HG02870 (cell line): ENCODE measurements at regions not wholly inside any gene's neighbourhood (a gene's known extent, or its start where the extent isn't known, plus 50 kb on each side); places are given as distances from the start of the nearest gene placed in this dataset.

Experiments used
- ATAC-seq: cut with Tn5 transposase; IDR thresholded peaks from one replicate; pipeline ENCODE4 v1.9.1; 2021; ENCODE audit warnings: mild to moderate bottlenecking, moderate library complexity; ENCODE audit not compliant: unreplicated experiment

GRCh38 chr21:41596241-41596925 is 88.4 kb upstream of the TMPRSS2 start:
- ATAC-seq: no peak

- ATAC-seq: no peak
Measured at GRCh38 chr21:41594268-41594667, 86.3 kb upstream of the TMPRSS2 start.

DNA sequence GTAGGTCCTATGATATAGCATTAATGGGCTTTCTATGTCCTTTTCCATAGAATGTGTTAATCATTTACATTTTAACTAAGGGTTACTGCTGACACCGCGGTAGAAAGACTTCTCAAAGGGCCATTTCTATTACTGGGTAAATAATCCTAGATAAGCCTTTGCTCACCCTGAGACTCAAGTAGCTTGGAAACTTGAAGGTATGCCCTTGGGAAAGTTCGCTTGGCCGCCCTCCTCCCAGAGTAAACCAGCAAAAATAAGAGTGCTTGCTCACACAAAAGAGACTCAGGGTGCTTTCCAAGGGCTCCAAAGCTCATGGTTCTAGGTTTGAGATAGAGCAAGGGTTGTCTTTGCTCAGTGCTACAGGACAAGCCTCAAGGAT is 85.8 kb upstream of the TMPRSS2 start:
- no peak for ATAC-seq

DNA sequence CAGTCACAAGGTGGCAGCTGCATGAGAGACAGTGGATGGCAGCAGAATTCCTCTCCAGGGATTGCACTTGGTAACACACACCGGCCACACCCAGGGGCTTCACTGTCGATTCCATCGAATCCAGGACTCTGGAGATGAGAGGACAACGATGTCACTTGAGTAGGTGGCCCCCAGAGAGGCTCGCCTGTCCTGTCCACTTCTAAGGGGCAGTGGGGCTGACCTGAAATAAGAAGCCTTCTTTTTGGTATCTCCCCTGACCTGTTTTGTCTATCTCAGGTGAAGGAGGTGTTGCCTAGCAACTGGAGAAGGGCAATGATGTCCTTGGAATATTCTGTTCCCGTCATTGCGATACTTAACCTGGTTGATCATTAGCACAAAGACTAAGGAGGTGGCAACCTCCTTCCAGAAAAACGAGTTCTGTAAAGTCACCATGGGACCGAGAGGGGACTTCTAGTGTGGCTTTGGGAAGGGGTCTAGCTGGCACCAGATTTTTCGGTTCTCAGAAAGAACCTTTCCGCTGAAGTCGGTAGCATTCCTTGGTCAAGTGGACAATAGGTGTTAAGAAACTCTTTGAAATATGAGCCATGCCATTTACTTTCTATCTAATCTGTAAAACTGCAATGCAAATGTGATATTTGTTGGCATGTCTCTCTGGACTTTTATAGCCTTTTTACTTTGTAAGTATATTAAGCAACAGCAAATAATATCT is 85.2 kb upstream of the TMPRSS2 start:
- ATAC-seq: no peak

GRCh38 chr21:41589620-41590175 is 81.7 kb upstream of the TMPRSS2 start:
- ATAC-seq: no peak

DNA sequence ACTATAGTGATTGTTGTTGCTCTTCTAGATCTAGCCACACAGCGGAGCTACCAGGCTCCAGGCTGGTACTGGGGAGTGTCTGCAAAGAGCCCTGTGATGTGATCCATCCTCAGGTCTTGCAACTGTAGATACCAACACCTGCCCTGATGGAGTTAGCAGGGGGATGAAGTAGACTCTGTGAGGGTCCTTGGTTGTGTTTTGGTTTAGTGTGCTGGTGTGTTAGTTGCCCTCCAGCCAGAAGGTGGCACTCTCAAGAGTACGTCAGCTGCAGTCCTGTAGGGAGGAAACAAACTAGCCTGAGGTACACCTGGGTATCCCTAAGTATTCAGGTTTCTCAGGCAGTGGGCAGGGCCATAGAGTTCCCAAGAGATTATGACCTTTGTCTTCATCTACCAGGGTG is 81.2 kb upstream of the TMPRSS2 start:
- no peak for ATAC-seq

DNA sequence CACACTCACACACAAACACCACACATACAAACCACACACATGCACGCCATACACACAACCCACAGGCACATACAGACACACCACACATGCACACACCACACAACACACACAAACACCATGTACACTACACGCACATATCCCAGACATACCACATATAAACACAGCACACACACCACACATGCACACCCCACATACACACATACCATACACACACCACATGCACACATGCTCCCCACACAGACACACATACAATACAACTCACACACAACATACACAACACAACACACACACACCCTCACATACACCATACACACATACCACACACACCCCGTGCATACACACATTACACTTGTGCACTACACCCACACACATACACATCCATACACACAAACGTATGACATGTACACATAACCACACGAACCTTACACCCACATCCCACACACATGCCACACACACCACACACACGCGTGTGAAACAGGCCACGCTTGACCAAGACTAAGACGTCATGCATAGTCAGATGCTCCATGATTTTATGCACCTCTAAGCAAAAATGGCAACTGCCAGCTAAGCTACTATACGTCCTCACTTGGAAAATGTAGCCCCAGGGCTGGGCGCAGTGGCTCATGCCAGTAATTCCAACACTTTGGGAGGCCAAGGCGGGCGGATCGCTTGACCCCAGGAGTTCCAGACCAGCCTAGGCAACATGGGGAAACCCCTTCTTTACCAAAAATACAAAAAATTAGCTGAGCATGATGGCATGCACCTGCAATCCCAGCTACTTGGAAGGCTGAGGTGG is 77.4 kb upstream of the TMPRSS2 start:
- no peak for ATAC-seq

GRCh38 chr21:41584603-41585176 is 76.7 kb upstream of the TMPRSS2 start:
- no peak for ATAC-seq

DNA sequence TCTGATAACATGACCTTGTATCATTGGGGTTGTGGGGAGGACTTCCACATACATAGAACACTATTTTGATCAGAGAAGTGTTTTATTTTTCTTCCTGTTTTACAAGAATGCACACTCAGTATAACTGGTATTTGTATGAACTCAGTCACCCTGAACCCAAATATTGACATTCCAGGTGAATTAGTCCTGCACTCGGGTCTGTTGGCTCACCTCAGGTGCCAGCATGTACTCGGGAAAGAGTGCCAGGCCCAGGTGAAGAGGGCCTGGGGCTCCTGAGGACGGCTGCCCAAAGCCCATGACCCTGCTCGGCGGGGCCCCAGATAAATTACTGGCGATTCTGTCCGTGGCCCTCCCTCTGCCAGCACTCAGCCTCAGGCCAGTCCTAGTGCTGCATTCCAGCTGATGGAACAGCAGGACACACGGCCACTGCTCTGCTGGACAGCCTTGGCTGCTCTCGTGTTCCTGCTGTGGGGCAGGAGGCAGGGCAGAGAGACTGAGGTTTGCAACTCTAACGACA is 75.4 kb upstream of the TMPRSS2 start:
- no peak for ATAC-seq

- ATAC-seq: no peak
Measured at GRCh38 chr21:41582866-41583265, 74.9 kb upstream of the TMPRSS2 start.

GRCh38 chr21:41582298-41582840 is 74.4 kb upstream of the TMPRSS2 start:
- ATAC-seq: no peak

DNA sequence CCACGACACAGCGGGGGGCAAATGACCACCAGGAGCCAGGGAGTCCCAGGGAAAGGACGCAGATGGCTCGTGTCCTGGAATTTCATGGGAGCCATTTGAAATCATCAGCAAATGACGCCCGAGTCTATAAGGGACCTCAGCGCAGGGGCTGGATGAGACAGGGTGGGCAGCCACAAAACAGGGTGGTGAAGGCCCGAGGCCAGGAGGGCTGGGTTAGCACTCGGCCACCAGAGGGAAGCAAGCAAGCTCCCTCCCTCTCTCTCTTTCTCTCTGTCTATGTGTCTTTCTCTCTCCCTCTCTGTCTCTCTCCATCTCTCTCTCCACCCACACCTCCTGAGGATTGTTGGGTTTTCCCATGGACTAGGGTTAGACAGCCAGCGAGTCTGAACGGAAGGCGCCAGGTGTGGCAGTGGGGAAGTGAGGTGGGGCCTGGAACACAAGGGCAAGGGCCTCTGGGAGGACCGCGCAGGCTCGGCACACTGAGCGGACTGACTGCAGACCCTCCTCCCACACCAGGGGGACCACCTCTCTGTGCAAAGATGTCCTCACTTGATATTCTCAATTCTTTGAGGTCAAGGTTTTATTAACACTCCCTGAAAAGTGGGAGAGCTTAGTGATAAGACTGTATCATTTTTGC is 73.8 kb upstream of the TMPRSS2 start:
- no peak for ATAC-seq

DNA sequence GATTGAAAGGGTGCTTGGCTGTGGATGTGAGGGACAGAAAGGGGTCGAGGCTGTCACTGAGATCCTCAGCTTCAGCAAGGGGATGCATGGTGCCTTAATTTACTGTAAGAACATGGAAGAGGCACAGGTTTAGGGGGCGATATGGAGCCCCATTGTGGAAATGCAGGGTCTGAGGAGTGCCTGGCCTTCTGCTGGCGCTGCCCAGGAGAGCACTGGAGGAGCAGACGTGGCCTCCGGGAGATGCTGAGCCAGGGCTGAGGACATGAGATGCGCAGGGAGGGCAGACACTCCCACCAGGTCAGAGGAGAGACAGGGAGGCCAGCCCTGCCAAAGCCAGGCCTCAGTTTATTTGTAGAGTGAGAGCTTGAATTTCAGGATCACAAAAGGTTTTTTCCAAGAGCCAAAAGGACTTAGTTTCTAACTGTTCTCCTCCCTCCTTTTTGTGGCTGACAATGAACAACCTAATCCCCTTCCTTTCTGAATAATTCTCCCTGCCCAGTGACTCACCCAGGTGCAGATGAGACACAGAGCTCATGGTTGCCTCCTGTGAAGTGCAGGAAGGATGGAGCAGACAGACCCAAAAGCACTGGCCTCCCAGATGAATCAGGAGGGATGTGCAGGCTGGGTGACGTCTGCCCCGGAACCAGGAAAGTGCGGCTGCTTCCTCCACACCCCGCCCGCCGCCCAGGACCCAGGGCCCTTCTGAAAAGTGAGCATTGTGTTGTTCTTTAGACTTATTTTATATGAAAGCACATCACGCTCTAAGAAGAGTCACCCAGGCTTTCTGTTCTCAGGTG is 73.0 kb upstream of the TMPRSS2 start:
- no peak for ATAC-seq

DNA sequence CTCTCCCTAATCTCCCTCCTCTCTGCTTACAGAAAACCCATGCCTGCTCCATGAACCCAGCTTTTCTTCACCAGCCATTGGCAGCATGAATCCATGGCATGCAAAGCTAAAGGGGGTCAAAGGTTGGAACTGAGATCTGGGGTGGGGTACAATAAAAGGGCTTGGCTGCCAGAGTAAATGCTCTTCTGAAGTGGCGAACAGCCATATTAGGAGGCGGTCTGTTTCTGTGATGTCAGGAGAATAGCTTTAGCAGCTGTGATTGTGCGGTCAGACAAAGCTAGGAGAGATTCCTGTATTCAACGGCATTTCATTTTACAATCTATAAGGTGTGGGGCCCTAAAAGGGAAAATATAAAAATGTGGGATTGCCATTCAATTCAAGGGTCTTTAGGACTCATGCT is 71.7 kb upstream of the TMPRSS2 start:
- no peak for ATAC-seq

DNA sequence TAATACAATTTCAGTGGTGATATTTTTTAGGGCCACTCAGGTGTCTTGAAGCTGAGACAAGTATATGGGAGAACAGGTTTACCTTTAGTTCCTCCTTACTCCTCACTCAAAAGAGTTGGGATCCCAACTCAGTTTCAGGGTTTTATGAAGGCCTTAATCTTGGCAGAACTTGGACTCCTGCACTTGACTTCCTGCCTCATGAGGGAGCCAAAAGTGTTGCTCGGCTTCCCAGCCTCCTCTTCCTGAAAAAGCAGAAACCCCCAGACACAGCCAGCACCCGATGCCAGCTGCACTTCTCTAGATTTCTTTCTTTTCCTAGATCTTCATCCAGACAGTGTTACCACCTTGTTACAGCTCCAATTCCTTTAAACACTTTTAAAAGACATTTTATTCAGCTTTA is 70.8 kb upstream of the TMPRSS2 start:
- ATAC-seq: no peak

DNA sequence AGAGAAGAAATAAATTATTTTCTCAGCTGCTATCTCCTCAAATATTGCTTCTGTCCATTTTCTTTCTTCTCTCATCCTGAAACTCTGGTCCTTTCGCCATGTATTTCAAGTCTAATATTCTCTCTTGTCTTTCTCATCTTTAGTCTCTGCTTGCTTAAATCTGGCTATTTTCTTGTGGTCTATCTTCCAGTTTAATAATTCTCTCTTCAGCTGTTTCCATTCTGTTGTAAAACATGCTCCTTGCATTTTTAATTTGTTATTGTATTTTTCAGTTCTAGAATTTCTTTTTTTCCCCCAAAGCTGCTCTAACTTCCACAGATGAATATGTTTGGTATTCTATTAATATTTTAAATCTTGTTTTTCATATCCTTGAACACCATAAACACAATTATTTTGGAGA is 70.1 kb upstream of the TMPRSS2 start:
- no peak for ATAC-seq

GRCh38 chr21:41576013-41576615 is 68.2 kb upstream of the TMPRSS2 start:
- no peak for ATAC-seq

DNA sequence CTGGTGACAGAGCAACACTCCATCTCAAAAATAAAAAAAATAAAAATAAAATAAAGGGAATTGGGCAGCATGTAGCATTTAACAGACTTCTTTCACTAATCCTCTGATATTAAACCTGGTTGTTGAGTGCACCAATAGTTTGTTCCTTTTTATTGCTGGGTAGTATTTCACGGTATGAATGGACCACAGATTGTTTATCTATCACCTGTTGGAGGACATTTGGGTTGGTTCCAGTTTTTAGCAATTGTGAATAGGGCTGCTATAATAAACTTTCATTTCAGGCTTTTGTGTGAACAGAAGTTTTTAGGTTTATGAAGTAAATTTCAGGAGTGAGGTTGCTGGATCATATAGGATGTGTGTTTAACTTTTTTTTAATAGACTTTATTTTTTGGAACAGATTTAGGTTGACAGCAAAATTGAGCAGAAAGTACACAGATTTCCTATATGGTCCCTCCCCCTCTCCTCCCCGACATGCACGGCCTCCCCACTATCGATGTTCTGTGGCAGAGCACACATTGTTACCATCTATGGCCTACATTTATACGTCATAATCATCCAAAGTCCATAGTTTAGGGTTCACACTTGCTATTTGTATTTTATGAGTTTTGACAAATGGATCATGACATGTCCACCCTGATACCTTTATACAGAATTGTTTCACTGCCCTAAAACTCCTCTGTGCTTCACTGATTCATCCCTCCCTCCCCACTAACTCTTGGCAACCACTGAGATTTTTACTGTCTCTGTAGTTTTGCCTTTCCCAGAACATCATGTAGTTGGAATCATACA is 66.1 kb upstream of the TMPRSS2 start:
- ATAC-seq: no peak
